Fibroblast of mammary gland (primary cell): ENCODE measurements at regions not wholly inside any gene's neighbourhood (a gene's known extent, or its start where the extent isn't known, plus 50 kb on each side); places are given as distances from the start of the nearest gene placed in this dataset.
"Not testable (repeated sequence)": the region's sequence is repeated elsewhere in the genome, so short reads cannot be mapped to it uniquely, and the experiment has no call there.

Experiments
- DNase-seq: peaks from one replicate; pipeline ENCODE4 v3.0.0-alpha.2; 2010; ENCODE audit warnings: low read depth
- H3K4me3 ChIP-seq: 2 replicates; pipeline ENCODE4 v1.5.1; 2011; ENCODE audit warnings: low read depth, mild to moderate bottlenecking, low read length, moderate library complexity; ENCODE audit not compliant: control insufficient read depth
- TF ChIP-seq, protein P1 (sequence below): conservative IDR thresholded peaks from 2 replicates; pipeline ENCODE4 v1.5.1; 2011; ENCODE audit warnings: low read depth, low read length, inconsistent platforms; ENCODE audit not compliant: control insufficient read depth, insufficient read depth

DNA sequence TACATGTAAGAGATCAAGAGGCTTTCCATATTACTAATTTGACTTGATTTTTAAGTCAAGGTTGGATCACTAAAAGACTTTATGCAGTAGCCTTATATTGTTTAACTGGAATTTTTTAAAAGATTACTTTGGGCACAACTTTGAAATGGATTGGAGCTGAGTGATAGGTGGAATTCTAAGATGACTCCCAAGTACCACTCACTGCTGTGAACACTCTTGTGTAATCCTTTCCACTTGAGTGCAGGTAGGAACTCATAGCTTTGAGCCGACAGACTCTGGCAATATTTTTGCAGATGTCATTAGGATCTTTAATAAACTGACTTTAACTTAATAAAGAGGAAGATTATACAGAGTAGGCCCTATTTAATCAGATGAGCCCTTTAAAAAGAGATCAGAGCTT, 831.1 kb upstream of the NCAM2 start:
- no peak for DNase-seq
- H3K4me3 ChIP-seq, result no peak overlapping the region
- TF ChIP-seq, protein P1, sequence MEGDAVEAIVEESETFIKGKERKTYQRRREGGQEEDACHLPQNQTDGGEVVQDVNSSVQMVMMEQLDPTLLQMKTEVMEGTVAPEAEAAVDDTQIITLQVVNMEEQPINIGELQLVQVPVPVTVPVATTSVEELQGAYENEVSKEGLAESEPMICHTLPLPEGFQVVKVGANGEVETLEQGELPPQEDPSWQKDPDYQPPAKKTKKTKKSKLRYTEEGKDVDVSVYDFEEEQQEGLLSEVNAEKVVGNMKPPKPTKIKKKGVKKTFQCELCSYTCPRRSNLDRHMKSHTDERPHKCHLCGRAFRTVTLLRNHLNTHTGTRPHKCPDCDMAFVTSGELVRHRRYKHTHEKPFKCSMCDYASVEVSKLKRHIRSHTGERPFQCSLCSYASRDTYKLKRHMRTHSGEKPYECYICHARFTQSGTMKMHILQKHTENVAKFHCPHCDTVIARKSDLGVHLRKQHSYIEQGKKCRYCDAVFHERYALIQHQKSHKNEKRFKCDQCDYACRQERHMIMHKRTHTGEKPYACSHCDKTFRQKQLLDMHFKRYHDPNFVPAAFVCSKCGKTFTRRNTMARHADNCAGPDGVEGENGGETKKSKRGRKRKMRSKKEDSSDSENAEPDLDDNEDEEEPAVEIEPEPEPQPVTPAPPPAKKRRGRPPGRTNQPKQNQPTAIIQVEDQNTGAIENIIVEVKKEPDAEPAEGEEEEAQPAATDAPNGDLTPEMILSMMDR, result no peak

DNA sequence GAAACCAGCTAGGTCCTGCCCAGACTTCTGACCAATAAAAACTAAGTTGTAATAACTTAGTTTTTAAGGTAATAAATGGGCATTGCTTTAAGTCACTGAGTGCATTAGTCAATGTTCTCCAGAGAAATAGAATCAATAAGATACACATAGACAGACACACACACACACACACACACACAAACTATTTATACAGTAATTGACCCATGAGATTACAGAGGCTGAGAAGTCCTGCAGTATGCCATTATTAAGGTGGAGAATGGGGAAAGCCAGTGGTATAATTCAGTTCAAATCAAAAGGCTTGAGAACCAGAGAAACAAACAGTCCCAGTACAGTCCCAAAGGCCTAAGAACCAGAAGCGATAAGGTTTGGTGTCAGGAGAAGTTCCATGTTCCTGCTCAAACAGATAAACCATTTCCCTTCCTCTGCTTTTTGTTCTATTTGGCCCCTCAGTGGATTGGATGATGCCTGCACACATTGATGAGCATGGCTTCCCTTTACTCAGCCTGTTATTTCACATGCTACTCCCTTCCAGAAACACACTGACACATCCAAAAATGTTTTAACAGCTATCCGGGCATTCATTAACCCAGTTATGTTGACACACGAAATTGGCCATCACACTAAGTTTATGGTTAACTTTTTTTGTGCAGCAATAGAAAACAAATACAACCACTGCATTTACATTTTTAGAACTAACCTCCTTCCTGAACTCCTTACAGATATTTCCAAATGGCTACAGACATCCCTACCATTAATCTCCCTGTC, 828.2 kb upstream of the NCAM2 start:
- no peak overlapping the region for H3K4me3 ChIP-seq
- DNase-seq, result no peak
- TF ChIP-seq, protein P1, result no peak

DNA sequence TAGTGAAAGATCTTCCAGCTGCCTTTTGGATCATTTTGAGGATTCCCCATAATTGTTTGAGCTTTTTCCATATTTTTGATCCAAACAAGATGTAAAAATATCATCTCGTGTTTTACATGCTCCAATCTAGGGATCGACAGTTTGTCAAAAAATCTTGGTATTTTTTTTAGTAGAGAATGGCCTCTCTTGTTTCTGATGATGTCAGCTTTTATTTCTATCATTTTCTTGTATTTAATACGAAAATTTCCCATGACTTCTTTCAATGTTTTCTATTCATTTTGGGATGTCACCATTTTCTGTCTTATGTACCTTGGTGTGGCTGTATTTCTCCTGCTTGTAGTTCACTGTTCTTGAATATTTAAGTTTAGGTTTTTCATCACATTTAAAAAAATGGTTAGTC, 812.0 kb upstream of the NCAM2 start:
- no peak for DNase-seq
- TF ChIP-seq, protein P1, result no peak
- no peak overlapping the region for H3K4me3 ChIP-seq

DNA sequence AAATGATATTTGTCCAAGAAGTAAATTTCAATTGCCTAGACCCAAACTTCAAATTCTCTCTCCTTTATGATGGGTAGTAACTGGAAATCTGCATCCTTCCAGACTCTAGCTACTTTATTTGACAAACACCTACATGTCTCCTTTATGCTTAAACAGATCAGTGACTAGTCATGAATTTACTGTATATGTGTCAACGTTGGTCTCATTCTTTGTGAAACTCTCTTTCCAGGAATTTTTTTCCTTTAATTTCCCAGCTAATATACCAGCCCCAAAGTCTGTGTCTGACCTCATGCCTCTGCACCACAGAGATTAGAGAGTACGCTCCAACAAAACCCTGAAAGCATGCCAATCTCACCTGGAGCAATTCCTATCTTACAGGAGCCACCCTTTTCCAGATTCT, 811.2 kb upstream of the NCAM2 start:
- TF ChIP-seq, protein P1, result no peak
- no peak for DNase-seq
- H3K4me3 ChIP-seq, result no peak overlapping the region

DNA sequence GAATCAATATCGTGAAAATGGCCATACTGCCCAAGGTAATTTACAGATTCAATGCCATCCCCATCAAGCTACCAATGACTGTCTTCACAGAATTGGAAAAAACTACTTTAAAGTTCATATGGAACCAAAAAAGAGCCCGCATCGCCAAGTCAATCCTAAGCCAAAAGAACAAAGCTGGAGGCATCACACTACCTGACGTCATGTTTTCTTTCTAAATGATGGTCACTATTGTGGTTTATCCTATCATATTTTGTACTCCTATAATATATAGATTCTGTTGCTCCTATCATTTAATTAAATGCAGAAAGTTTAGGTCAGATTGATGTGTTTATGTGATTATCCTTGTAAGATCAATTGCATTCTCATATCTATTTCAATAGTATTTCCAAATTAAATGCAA, 796.9 kb upstream of the NCAM2 start:
- not testable (repeated sequence) for H3K4me3 ChIP-seq, DNase-seq

DNA sequence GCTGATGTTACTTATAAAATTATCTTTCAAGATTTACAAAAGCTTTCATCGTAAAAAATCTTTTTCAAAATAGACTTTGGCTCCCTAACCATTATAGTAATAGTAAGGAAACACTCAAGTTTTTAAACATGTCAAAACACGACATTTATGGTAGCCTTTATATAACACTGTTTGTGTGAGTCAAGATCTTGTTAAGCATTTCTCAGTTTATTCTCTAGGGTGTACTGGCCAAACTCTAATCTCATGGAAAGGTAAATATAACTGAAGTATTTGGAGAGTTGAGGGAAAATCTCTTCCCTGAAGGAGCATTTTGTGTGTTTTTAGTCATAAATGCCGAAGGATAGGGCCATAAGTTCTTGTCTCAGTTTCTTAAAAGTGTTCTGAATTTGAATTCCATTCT, 790.9 kb upstream of the NCAM2 start:
- no peak overlapping the region for H3K4me3 ChIP-seq
- DNase-seq, result no peak
- TF ChIP-seq, protein P1, result no peak

DNA sequence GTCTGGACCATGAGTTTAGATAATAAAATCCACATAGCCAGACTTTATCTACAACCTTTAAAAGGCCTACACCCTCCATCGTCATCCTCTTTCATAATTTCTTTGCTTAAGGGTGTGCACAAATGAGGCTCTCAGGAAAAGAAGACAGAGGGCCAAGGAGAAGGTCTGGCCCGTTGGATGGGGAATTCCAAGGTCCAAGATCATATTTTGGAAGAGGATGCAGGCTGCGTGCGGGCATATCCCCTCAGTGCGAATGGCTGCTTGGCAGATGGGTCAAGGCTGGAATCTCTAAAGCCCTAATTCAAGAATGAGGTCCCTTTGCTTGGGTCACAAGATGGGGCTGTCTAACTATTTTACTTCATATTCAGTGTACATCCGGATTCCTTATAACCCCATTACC, 782.2 kb upstream of the NCAM2 start:
- DNase-seq, result no peak
- H3K4me3 ChIP-seq, result no peak overlapping the region
- TF ChIP-seq, protein P1, result no peak
